ENCODE measurements at regions not wholly inside any gene's neighbourhood (a gene's known extent, or its start where the extent isn't known, plus 50 kb on each side); places are given as distances from the start of the nearest gene placed in this dataset.

DNA sequence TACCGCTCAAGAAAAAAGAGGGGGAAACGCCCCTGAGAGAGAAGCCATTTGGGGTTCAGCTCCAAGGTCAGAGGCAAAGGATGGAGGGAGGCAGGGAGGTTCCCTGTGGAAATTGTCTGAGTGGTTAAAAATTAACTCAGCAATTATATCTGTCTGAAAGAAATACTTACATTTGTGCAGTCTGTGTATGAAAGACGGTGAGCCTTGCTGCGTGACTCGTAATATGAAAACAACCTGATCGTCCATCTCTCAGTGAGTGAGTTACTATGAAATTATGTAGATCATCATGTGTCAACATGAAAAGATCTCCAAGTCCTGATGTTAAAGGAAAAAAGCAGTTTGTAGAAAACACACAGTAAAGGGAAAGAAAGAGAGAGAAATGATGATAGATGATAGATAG is 67.2 kb upstream of the FAM204A start:
- WGBS (ENCODE audit: insufficient coverage, low coverage, low lambda C conversion rate, missing lambda C conversion rate) = 53% methylated on average over 6 of the region's 6 CpGs
- intact Hi-C loops (cut with DNase I) = no loop called here
- TF ChIP-seq POLR2A (IDR thresholded peaks at IDR 0.05) = no peak
- TF ChIP-seq, protein P1, sequence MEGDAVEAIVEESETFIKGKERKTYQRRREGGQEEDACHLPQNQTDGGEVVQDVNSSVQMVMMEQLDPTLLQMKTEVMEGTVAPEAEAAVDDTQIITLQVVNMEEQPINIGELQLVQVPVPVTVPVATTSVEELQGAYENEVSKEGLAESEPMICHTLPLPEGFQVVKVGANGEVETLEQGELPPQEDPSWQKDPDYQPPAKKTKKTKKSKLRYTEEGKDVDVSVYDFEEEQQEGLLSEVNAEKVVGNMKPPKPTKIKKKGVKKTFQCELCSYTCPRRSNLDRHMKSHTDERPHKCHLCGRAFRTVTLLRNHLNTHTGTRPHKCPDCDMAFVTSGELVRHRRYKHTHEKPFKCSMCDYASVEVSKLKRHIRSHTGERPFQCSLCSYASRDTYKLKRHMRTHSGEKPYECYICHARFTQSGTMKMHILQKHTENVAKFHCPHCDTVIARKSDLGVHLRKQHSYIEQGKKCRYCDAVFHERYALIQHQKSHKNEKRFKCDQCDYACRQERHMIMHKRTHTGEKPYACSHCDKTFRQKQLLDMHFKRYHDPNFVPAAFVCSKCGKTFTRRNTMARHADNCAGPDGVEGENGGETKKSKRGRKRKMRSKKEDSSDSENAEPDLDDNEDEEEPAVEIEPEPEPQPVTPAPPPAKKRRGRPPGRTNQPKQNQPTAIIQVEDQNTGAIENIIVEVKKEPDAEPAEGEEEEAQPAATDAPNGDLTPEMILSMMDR (IDR thresholded peaks at IDR 0.05) = no peak
- DNase-seq (no peak), ATAC-seq (no peak)
- no peak overlapping the region for H3K27ac ChIP-seq
- H3K4me1 ChIP-seq = no peaks in the 10 kb centered on the region
- H3K36me3 ChIP-seq = no peaks in the 10 kb centered on the region
- no peaks in the 10 kb centered on the region for H3K9me3 ChIP-seq
- no peak overlapping the region for H3K4me3 ChIP-seq
- H3K27me3 ChIP-seq = no peaks in the 10 kb centered on the region

DNA sequence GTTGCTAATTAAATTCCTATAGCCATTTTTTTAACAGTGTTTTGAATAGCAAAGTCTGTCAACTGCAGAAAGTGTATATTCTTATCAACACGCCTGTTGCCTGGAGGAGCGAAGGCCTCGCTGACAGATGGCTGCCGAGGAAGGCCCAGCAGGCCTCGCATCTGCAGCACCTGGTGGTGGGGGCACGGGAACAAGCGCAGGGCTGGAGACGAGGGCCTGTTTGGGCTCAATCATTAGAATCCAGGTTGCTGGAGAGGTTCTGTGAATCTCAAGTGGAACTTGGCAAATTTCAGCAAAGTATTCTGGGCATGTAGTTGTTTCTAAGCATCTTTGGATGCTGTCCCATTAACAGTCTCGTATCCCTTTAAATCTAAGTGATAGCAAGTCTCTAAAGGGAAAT is 66.1 kb upstream of the FAM204A start:
- DNase-seq (no peak), ATAC-seq (no peak)
- no peaks in the 10 kb centered on the region for H3K27me3 ChIP-seq
- no peak overlapping the region for H3K4me3 ChIP-seq
- no peaks in the 10 kb centered on the region for H3K9me3 ChIP-seq
- no peak overlapping the region for H3K27ac ChIP-seq
- TF ChIP-seq POLR2A (IDR thresholded peaks at IDR 0.05) = no peak
- TF ChIP-seq, protein P1 (IDR thresholded peaks at IDR 0.05) = no peak
- 69% methylated on average over 8 of the region's 9 CpGs for WGBS (ENCODE audit: insufficient coverage, low coverage, low lambda C conversion rate, missing lambda C conversion rate)
- H3K4me1 ChIP-seq = no peaks in the 10 kb centered on the region
- no peaks in the 10 kb centered on the region for H3K36me3 ChIP-seq
- intact Hi-C loops (cut with DNase I) = no loop called here

DNA sequence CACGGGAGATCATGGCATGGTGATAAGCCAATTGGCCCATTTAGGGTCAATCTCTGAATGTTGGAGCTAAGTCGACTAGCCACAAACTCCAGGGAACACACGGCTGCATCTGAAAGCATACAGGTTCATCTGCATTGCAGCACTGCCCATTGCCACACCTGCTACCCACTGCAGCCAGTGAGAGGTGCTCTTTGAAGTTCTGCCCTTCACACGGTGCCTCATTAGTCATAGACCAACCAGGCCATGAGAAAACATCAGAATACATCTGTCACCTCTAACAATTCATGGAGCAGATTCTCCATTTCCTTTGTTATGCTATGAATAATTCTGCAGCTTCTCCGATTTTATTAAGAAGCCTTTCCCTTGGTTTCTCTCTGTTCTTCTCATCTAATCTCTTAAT is 65.7 kb upstream of the FAM204A start:
- Histone ChIP-seq H3K27me3 (no peaks in the 10 kb centered on the region), H3K9me3 (no peaks in the 10 kb centered on the region), H3K4me1 (no peaks in the 10 kb centered on the region), H3K4me3 (no peak overlapping the region), H3K27ac (no peak overlapping the region), H3K36me3 (no peaks in the 10 kb centered on the region)
- 78% methylated on average over 3 of the region's 5 CpGs for WGBS (ENCODE audit: insufficient coverage, low coverage, low lambda C conversion rate, missing lambda C conversion rate)
- ATAC-seq (no peak), DNase-seq (no peak)
- TF ChIP-seq, protein P1 (IDR thresholded peaks at IDR 0.05) = no peak
- no peak for TF ChIP-seq POLR2A (IDR thresholded peaks at IDR 0.05)
- intact Hi-C loops (cut with DNase I) = no loop called here

DNA sequence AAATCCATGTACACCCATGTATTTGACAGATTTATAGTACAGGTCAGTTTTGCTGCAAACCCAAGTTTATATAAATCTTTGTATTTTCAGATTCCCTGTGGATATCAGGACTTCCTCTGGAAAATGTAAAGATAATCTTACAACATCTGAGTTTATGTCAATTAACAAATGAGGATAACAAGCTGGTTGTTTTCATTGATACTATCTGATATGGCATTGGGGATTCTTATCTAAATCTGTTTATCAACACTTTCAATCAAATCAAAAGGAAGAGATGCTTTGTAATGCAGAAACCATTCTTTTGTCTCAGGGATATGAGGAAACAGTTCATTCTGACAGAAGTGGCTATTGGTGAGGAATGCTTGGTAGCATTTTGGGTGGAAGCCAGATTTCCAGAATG is 64.9 kb upstream of the FAM204A start:
- no peak for DNase-seq
- Histone ChIP-seq H3K27me3 (no peaks in the 10 kb centered on the region), H3K9me3 (no peaks in the 10 kb centered on the region), H3K27ac (no peak overlapping the region), H3K36me3 (no peaks in the 10 kb centered on the region), H3K4me3 (no peak overlapping the region), H3K4me1 (no peaks in the 10 kb centered on the region)
- TF ChIP-seq POLR2A (IDR thresholded peaks at IDR 0.05) = no peak
- TF ChIP-seq, protein P1 (IDR thresholded peaks at IDR 0.05) = no peak
- intact Hi-C loops (cut with DNase I) = no loop called here
- no peak for ATAC-seq

DNA sequence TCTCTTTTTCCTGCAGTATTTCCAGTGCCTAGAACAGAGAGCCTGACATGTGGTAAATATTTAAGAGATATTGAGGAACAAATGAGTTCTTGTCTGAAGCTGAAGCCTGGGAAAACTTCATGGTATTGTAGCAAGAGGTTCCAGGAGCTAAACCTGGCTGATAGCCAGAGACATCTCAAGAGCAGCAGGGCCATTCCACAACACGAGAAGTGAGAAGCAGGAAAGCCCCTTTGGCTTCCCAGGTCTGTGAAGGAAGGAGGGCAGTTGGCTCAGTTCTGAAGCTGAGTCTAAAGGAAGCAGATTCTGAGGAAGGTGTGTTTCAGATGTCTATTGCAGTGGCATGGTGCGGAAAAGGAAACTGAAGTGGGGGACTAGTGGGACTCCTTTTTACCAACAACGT is 63.8 kb upstream of the FAM204A start:
- WGBS (ENCODE audit: insufficient coverage, low coverage, low lambda C conversion rate, missing lambda C conversion rate) = 36% methylated on average over 3 of the region's 3 CpGs
- Histone ChIP-seq H3K9me3 (peaks cover 0 to 9% (median 0%) of the 10 kb centered on the region in 4 donors), H3K27me3 (no peaks in the 10 kb centered on the region), H3K4me1 (no peaks in the 10 kb centered on the region), H3K4me3 (no peak overlapping the region), H3K36me3 (no peaks in the 10 kb centered on the region), H3K27ac (no peak overlapping the region)
- intact Hi-C loops (cut with DNase I) = no loop called here
- no peak for TF ChIP-seq POLR2A (IDR thresholded peaks at IDR 0.05)
- TF ChIP-seq, protein P1 (IDR thresholded peaks at IDR 0.05) = no peak
- DNase-seq (no peak), ATAC-seq (no peak)
